ENCODE measurements at regions not wholly inside any gene's neighbourhood (a gene's known extent, or its start where the extent isn't known, plus 50 kb on each side); places are given as distances from the start of the nearest gene placed in this dataset.

DNA sequence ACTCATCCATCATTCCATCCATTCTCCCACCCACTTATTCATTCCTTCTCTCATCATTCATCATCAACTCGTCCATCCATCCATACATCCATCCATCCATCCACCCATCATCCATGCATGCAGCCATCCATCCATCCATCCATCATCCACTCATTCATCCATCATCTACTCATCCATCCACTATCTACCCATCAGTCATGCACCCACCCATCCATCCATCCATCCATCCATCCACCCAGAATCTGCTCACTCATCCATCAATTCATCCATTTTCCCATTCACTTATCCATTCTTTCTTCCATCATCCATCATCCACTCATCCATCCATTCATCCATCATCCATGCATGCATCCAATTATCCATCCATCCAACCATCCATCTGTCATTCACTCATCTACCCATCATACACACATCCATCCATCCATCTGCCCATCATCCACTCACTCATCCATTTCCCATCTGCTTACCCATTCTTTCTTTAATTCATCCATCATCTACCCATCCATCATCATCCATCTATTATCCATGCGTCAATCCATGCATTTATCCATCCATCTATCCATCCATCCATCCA, 107.1 kb upstream of the WSCD2 start:
- TF ChIP-seq, protein P1, sequence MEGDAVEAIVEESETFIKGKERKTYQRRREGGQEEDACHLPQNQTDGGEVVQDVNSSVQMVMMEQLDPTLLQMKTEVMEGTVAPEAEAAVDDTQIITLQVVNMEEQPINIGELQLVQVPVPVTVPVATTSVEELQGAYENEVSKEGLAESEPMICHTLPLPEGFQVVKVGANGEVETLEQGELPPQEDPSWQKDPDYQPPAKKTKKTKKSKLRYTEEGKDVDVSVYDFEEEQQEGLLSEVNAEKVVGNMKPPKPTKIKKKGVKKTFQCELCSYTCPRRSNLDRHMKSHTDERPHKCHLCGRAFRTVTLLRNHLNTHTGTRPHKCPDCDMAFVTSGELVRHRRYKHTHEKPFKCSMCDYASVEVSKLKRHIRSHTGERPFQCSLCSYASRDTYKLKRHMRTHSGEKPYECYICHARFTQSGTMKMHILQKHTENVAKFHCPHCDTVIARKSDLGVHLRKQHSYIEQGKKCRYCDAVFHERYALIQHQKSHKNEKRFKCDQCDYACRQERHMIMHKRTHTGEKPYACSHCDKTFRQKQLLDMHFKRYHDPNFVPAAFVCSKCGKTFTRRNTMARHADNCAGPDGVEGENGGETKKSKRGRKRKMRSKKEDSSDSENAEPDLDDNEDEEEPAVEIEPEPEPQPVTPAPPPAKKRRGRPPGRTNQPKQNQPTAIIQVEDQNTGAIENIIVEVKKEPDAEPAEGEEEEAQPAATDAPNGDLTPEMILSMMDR (IDR thresholded peaks at IDR 0.05; ENCODE audit: low read length) = no peak
- TF ChIP-seq EZH2 (optimal IDR thresholded peaks at IDR 0.05; ENCODE audit: low read depth, low read length) (no peak), EZH2phosphoT487 (IDR thresholded peaks at IDR 0.05; ENCODE audit: low read length) (no peak)
